SK-N-SH (cell line): ENCODE measurements at regions not wholly inside any gene's neighbourhood (a gene's known extent, or its start where the extent isn't known, plus 50 kb on each side); places are given as distances from the start of the nearest gene placed in this dataset.

Experiments
- CTCF ChIA-PET: fragments of 300-600, 350-600 bp; formaldehyde crosslinking; extraction: SDS; loops from one replicate; lab custom pipeline; 2021; lab: Yijun Ruan, JAX
- POLR2A ChIA-PET: fragments of 350-600 bp; sonication (Branson Sonifier 250); formaldehyde crosslinking; extraction: SDS; loops from one replicate; lab custom pipeline; 2020; ENCODE audit warnings: antibody characterized with exemption, inconsistent platforms; lab: Yijun Ruan, JAX
- DNase-seq: peaks from one replicate; pipeline ENCODE4 v3.0.0; 2012
- H2AFZ ChIP-seq: fragments of 200-600 bp; sonication (generic); 2 replicates; pipeline ENCODE4 v1.8.1; 2016; ENCODE audit warnings: antibody characterized with exemption, mild to moderate bottlenecking, low read depth
- H3F3A ChIP-seq: fragments of 200-600 bp; sonication (generic); replicated peaks from 2 replicates; pipeline ENCODE3; 2016; ENCODE audit warnings: antibody characterized with exemption, mild to moderate bottlenecking; ENCODE audit not compliant: insufficient read depth
- H3K27ac ChIP-seq, 2 experiments: fragments of 200-500 bp in 1 of 2; fragments of 200-600 bp in 1 of 2; sonication (Bioruptor generic) in 1 of 2; sonication (generic), shearing (Covaris generic) in 1 of 2; 2 replicates each; pipeline versions ENCODE4 v1.5.1 to v1.6.1; 2014 to 2016; ENCODE audit warnings: low read depth in 2 of 2, inconsistent platforms in 1 of 2, low read length in 1 of 2, mild to moderate bottlenecking in 1 of 2, mixed read lengths in 1 of 2
- H3K27me3 ChIP-seq: fragments of 200-600 bp; sonication (generic), shearing (Covaris generic); 2 replicates; pipeline ENCODE4 v1.6.1; 2016; ENCODE audit warnings: mixed run types; ENCODE audit not compliant: insufficient read depth
- H3K36me3 ChIP-seq, 2 experiments: fragments of 200-500 bp in 1 of 2; fragments of 200-600 bp in 1 of 2; sonication (Bioruptor generic) in 1 of 2; sonication (generic) in 1 of 2; replicated peaks in 1 of 2; 2 replicates each; pipeline versions ENCODE3 to v1.5.1; 2014 to 2016; ENCODE audit warnings: low read length in 1 of 2, mild to moderate bottlenecking in 1 of 2; ENCODE audit not compliant: insufficient read depth in 2 of 2, control insufficient read depth in 1 of 2
- H3K4me1 ChIP-seq, 2 experiments: fragments of 200-500 bp in 1 of 2; fragments of 200-600 bp in 1 of 2; sonication (Bioruptor generic) in 1 of 2; sonication (generic), shearing (Covaris generic) in 1 of 2; 2 replicates each; pipeline versions ENCODE4 v1.5.1 to v1.6.1; 2014 to 2016; ENCODE audit warnings: low read depth in 1 of 2, low read length in 1 of 2, mixed run types in 1 of 2; ENCODE audit not compliant: insufficient read depth in 2 of 2, control insufficient read depth in 1 of 2
- H3K4me2 ChIP-seq: fragments of 200-600 bp; sonication (generic), shearing (Covaris generic); 2 replicates; pipeline ENCODE4 v1.6.1; 2017; ENCODE audit warnings: mixed run types
- H3K4me3 ChIP-seq, 2 experiments: fragments of 200-500 bp in 1 of 2; fragments of 200-600 bp in 1 of 2; sonication (Bioruptor generic) in 1 of 2; sonication (generic), shearing (Covaris generic) in 1 of 2; 2 replicates each; pipeline versions ENCODE4 v1.5.1 to v1.8.1; 2014 to 2016; ENCODE audit warnings: low read depth in 2 of 2, inconsistent platforms in 1 of 2, low read length in 1 of 2, mild to moderate bottlenecking in 1 of 2, mixed read lengths in 1 of 2, moderate library complexity in 1 of 2
- H3K79me2 ChIP-seq: fragments of 200-600 bp; sonication (generic); 2 replicates; pipeline ENCODE4 v1.8.1; 2017; ENCODE audit warnings: mild to moderate bottlenecking; ENCODE audit not compliant: insufficient read depth
- H3K9ac ChIP-seq: fragments of 200-600 bp; sonication (generic); 2 replicates; pipeline ENCODE4 v1.6.1; 2017; ENCODE audit warnings: mixed run types
- H3K9me2 ChIP-seq: fragments of 200-600 bp; sonication (generic); 2 replicates; pipeline ENCODE4 v1.6.1; 2017; ENCODE audit warnings: mixed run types
- H3K9me3 ChIP-seq: fragments of 200-600 bp; sonication (generic); 2 replicates; pipeline ENCODE4 v1.6.1; 2017; ENCODE audit warnings: mixed run types, mild to moderate bottlenecking, moderate library complexity
- H4K20me1 ChIP-seq: fragments of 200-600 bp; sonication (generic); 2 replicates; pipeline ENCODE4 v1.6.1; 2017; ENCODE audit warnings: mild to moderate bottlenecking, mixed run types; ENCODE audit not compliant: insufficient read depth
- ELF1 ChIP-seq: IDR thresholded peaks from 2 replicates; pipeline ENCODE4 v1.4.0; 2012
- EZH2phosphoT487 ChIP-seq: fragments of 200-600 bp; sonication (generic); IDR thresholded peaks from 2 replicates; pipeline ENCODE4 v1.6.1; 2017; ENCODE audit warnings: low read depth, mixed run types, mild to moderate bottlenecking, antibody characterized with exemption, moderate library complexity, borderline replicate concordance
- FOXM1 ChIP-seq: IDR thresholded peaks from 2 replicates; pipeline ENCODE4 v1.4.0; 2012; ENCODE audit warnings: low read depth, mild to moderate bottlenecking
- GABPA ChIP-seq: IDR thresholded peaks from 2 replicates; pipeline ENCODE4 v1.4.0; 2012; ENCODE audit warnings: low read depth, mild to moderate bottlenecking
- JUND ChIP-seq: IDR thresholded peaks from 2 replicates; pipeline ENCODE4 v1.4.0; 2012
- MXI1 ChIP-seq: IDR thresholded peaks from 2 replicates; pipeline ENCODE4 v1.6.1; 2012; ENCODE audit warnings: mild to moderate bottlenecking, low read depth, low read length, improper control_type of control experiment
- POLR2AphosphoS5 ChIP-seq: IDR thresholded peaks from 2 replicates; pipeline ENCODE4 v1.6.1; 2012; ENCODE audit warnings: low read depth, low read length
- RAD21 ChIP-seq: IDR thresholded peaks from 2 replicates; pipeline ENCODE4 v1.6.1; 2012; ENCODE audit warnings: mild to moderate bottlenecking, low read length
- REST ChIP-seq: IDR thresholded peaks from 2 replicates; pipeline ENCODE4 v1.6.1; 2012; ENCODE audit warnings: mild to moderate bottlenecking, low read depth, low read length, moderate library complexity
- RFX5 ChIP-seq: IDR thresholded peaks from 2 replicates; pipeline ENCODE4 v1.6.1; 2012; ENCODE audit warnings: mild to moderate bottlenecking, improper control_type of control experiment, low read length
- TAF1 ChIP-seq: IDR thresholded peaks from 2 replicates; pipeline ENCODE4 v1.6.1; 2012; ENCODE audit warnings: low read depth, mild to moderate bottlenecking, low read length, moderate library complexity, borderline replicate concordance
- TCF12 ChIP-seq: IDR thresholded peaks from 2 replicates; pipeline ENCODE4 v1.4.0; 2012
- TEAD4 ChIP-seq: IDR thresholded peaks from 2 replicates; pipeline ENCODE4 v1.4.0; 2012; ENCODE audit warnings: mild to moderate bottlenecking, borderline replicate concordance; ENCODE audit not compliant: insufficient read depth
- USF2 ChIP-seq: fragments of 150-350 bp; IDR thresholded peaks from 2 replicates; pipeline ENCODE4 v1.6.1; 2017; ENCODE audit warnings: antibody characterized with exemption, low read length, low read depth, borderline replicate concordance
- WGBS: methylation state at CpG from one replicate; pipeline ENCODE4 v1.1.6; 2017; ENCODE audit warnings: low lambda C conversion rate; 5-methylcytosine and 5-hydroxymethylcytosine counted together
- TF ChIP-seq, protein P1 (sequence below): IDR thresholded peaks from 2 replicates; pipeline ENCODE4 v1.4.0; 2012; ENCODE audit warnings: low read depth, borderline replicate concordance
- TF ChIP-seq, protein P2 (sequence below): IDR thresholded peaks from 2 replicates; pipeline ENCODE4 v1.4.0; 2012; ENCODE audit warnings: low read depth
- TF ChIP-seq, protein P3 (sequence below): fragments of 150-350 bp; IDR thresholded peaks from 2 replicates; pipeline ENCODE4 v1.6.1; 2016; ENCODE audit warnings: mild to moderate bottlenecking, low read depth, low read length

DNA sequence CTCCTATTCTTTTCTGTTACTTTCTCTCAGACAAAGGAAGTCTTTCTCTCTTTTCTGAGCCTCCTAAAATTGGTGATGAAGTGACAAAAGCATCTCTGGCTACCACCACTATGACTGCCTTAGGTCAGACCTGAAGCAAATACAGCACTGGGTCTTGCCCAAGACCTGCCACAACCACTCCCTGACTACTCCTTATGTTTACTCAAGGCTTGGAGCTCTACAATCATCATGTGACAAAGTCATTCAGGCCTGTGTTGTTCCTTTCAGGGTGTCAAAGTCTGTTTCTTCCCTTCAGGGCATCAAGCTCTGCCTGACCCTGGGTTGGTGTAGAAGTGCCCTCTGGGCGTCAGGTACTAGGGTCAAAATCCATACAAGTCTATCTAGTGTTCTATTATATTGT is 419.2 kb upstream of the CT83 start:
- Histone ChIP-seq H3K27ac (no peak overlapping the region), H3K4me3 (no peak overlapping the region), H3K9ac (no peak overlapping the region), H3K4me1 (no peaks in the 10 kb centered on the region), H3K27me3 (no peaks in the 10 kb centered on the region), H3K9me2 (no peaks in the 10 kb centered on the region), H3K4me2 (no peak overlapping the region), H2AFZ (no peak overlapping the region), H3K79me2 (no peaks in the 10 kb centered on the region), H3K36me3 (no peaks in the 10 kb centered on the region), H3F3A (no peaks in the 10 kb centered on the region), H4K20me1 (no peaks in the 10 kb centered on the region), H3K9me3 (no peaks in the 10 kb centered on the region)
- POLR2A ChIA-PET, result no interaction called here
- CTCF ChIA-PET, result interaction anchor here (0.9 kb wide), 1 partner anchor 13 kb away, joined by 3 read pairs; no protein-coding TSS in a partner anchor
- WGBS, result 0% methylated on average over 1 of the region's 1 CpG
- TF ChIP-seq TEAD4 (no peak), JUND (no peak), MXI1 (no peak), EZH2phosphoT487 (no peak)
- no peak for DNase-seq

DNA sequence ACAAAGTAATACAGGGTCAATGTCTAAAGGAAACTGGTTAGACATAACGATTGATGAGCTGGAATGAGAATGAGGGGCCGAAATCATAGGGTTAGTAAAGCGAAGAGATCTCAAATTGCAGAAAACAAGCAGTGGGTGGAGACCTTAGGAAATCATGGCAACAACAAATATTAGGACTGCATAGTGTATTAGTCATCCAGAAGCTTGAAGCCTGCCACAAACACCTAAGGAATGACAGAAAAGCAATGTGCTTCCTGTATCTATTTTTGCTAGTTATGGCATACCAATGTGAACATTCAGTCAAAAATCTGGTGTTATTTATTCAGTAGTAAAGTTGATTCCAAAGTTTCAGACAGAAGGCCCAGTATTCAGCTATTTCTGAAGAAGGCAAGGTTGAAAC is 410.9 kb upstream of the CT83 start:
- Histone ChIP-seq H3K27ac (no peak overlapping the region), H2AFZ (no peak overlapping the region), H3K79me2 (no peaks in the 10 kb centered on the region), H4K20me1 (no peaks in the 10 kb centered on the region), H3K4me2 (no peak overlapping the region), H3K27me3 (no peaks in the 10 kb centered on the region), H3K9ac (no peak overlapping the region), H3F3A (no peaks in the 10 kb centered on the region), H3K4me3 (no peak overlapping the region), H3K9me2 (no peaks in the 10 kb centered on the region), H3K9me3 (no peaks in the 10 kb centered on the region), H3K36me3 (no peaks in the 10 kb centered on the region), H3K4me1 (no peaks in the 10 kb centered on the region)
- no peak for DNase-seq
- POLR2A ChIA-PET, result no interaction called here
- TF ChIP-seq TEAD4, result no peak
- no peak for TF ChIP-seq GABPA
- TF ChIP-seq TAF1, result no peak
- TF ChIP-seq ELF1, result no peak
- TF ChIP-seq, protein P1, sequence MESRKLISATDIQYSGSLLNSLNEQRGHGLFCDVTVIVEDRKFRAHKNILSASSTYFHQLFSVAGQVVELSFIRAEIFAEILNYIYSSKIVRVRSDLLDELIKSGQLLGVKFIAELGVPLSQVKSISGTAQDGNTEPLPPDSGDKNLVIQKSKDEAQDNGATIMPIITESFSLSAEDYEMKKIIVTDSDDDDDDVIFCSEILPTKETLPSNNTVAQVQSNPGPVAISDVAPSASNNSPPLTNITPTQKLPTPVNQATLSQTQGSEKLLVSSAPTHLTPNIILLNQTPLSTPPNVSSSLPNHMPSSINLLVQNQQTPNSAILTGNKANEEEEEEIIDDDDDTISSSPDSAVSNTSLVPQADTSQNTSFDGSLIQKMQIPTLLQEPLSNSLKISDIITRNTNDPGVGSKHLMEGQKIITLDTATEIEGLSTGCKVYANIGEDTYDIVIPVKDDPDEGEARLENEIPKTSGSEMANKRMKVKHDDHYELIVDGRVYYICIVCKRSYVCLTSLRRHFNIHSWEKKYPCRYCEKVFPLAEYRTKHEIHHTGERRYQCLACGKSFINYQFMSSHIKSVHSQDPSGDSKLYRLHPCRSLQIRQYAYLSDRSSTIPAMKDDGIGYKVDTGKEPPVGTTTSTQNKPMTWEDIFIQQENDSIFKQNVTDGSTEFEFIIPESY, result no peak
- no peak for TF ChIP-seq REST
- no peak for TF ChIP-seq RAD21
- no peak for TF ChIP-seq POLR2AphosphoS5
- no peak for TF ChIP-seq TCF12
- no peak for TF ChIP-seq FOXM1
- no peak for TF ChIP-seq USF2
- TF ChIP-seq, protein P2, sequence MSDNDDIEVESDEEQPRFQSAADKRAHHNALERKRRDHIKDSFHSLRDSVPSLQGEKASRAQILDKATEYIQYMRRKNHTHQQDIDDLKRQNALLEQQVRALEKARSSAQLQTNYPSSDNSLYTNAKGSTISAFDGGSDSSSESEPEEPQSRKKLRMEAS, result no peak
- TF ChIP-seq, protein P3, sequence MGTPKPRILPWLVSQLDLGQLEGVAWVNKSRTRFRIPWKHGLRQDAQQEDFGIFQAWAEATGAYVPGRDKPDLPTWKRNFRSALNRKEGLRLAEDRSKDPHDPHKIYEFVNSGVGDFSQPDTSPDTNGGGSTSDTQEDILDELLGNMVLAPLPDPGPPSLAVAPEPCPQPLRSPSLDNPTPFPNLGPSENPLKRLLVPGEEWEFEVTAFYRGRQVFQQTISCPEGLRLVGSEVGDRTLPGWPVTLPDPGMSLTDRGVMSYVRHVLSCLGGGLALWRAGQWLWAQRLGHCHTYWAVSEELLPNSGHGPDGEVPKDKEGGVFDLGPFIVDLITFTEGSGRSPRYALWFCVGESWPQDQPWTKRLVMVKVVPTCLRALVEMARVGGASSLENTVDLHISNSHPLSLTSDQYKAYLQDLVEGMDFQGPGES, result no peak
- no peak for TF ChIP-seq RFX5
- TF ChIP-seq EZH2phosphoT487, result no peak
- CTCF ChIA-PET, result no interaction called here
- WGBS, result 2% methylated on average over 3 of the region's 3 CpGs
